GM18951 (cell line): ENCODE measurements at regions not wholly inside any gene's neighbourhood (a gene's known extent, or its start where the extent isn't known, plus 50 kb on each side); places are given as distances from the start of the nearest gene placed in this dataset.
"Not testable (repeated sequence)": the region's sequence is repeated elsewhere in the genome, so short reads cannot be mapped to it uniquely, and the experiment has no call there.

Experiments
- POLR2A ChIP-seq: IDR thresholded peaks from 4 replicates; pipeline ENCODE4 v1.6.1; 2011; ENCODE audit warnings: mild to moderate bottlenecking; ENCODE audit not compliant: insufficient read length, insufficient read depth; ENCODE audit errors: extremely low read depth
- in situ Hi-C: fragments of 300-500 bp; cut with MboI; formaldehyde crosslinking; loops from one replicate; pipeline ENCODE4 v1.12.0; 2022; ENCODE audit warnings: low sequenced_read_pairs, mixed read lengths, inconsistent platforms; ENCODE audit not compliant: unreplicated experiment

DNA sequence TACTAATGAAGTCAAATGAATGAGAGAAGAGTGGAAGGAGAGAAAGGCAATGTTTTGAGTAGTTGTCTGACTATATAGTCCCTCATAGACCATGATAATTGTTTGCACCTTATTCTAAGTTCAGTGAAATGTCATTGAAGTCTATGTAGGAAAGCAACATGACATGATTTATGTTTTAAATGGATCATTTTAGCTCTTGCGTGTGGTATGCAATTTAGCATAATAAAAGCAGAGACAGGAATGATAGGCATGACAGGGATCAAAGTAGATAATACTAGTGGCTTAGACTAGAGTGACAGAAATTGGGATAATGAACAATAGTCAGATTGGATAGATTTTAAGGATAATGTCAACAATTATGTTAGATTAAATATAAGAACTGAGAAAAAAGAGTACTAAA is 132.5 kb downstream of the PYDC2 start:
- TF ChIP-seq POLR2A: no peak
- in situ Hi-C loops: no loop called here

DNA sequence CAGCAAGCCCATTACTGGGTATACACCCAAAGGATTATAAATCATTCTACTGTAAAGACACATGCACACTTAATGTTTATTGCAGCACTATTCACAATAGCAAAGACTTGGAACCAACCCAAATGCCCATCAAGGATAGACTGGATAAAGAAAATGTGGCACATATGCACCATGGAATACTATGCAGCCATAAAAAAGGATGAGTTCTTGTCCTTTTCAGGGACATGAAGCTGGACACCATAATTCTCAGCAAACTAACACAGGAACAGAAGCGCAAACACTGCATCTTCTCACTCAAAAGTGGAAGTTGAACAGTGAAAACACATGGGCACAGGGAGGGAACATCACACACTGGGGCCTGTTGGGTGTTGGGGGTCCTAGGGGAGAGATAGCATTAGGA is 154.5 kb downstream of the PYDC2 start:
- in situ Hi-C loops: not testable (repeated sequence)

DNA sequence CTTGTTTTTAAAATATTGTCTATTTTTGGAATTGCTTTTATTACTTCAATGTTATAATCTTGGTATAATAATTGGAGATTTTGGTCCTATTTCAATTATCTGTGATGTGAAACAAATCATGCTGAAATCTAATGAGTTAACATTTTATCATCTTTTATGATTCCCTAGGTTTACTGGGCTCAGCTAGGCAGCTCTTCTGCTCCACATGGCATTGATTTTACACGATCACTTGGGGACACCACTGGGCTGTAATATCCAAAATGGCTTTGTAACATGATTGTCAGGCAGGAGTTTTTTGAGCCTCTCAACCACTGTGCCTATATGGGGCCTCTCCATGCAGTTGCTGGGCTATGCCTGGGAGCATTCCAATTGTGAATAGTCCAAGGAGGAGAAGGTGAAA is 163.3 kb downstream of the PYDC2 start:
- in situ Hi-C loops: no loop called here

DNA sequence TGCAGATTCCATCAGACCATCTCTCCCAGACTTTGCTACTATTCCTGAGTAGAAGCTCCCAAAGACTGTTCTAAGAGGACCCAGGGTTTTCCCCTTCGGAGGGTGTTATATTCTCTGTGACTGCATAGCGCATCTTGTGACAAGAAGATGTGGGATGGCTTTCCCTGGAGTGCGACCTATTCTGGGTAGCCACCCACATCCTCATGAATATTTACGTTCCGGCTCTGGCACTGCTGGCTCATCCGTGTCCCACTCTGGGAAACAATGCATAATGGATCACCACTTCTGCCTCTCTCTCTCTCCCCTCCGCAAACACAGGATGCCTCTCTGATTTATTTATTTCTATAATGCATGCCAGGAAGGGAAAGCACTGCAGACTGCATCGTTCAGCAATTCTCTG is 166.1 kb downstream of the PYDC2 start:
- no peak for TF ChIP-seq POLR2A
- in situ Hi-C loops: no loop called here

More for the DNA sequence above, 163.3 kb downstream of the PYDC2 start:
- TF ChIP-seq POLR2A: no peak

DNA sequence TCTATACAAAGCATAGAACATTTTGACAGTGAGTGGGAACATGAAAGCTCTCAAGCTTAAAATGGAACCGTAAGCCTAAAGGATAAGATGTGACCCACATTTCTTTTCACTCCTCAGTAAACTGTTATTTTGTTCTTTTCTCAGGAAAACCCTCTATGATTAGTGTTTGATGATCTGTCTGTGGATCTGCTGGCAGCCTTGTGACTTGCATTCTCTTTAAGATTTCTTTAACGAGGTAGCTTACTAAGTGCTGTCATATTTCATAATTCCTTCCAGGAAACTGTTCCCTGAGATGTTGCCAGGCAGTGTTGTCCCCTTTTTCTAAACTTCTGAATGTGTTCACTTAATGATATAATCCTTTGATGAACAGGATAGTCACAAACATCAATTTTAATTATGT is 167.6 kb downstream of the PYDC2 start:
- in situ Hi-C loops: no loop called here
- TF ChIP-seq POLR2A: no peak

DNA sequence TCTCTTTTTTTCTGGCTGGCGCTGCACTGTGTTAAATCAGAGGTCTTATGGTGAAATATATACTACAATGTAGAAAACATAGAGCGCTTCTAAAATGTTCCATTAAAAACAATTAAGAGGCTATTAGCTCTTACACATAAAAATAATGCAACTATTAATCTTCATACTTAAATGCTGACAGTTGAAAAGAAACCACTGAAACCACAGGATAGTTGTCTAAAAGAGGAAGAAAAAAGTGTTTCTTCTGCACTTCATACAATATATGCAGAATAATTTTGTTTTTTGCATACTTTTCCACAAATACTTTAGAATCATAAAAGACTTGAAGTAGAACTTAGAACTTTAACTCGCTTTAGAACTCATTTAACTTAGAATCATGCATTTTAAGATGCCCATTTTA is 170.5 kb downstream of the PYDC2 start:
- in situ Hi-C loops: no loop called here
- no peak for TF ChIP-seq POLR2A

DNA sequence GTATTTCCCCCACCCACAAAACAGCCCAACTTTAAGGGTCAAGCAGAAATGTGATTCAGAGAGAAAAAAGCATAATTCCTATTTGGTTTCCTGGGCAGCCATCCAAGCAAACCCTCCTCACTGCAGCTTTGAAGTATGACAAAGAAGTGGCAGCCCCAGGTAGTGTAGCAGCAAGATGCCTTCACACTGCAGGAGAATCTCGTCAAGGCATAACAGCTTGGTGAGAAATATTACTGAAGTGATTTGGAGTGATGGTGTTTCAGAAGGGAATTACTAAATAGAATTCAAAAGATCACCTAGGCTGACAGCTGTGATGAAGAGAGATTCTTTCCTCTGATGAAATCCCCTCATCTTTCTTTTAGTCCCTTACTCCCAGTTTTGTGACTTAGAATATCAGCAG is 173.9 kb downstream of the PYDC2 start:
- in situ Hi-C loops: no loop called here
- TF ChIP-seq POLR2A: no peak

DNA sequence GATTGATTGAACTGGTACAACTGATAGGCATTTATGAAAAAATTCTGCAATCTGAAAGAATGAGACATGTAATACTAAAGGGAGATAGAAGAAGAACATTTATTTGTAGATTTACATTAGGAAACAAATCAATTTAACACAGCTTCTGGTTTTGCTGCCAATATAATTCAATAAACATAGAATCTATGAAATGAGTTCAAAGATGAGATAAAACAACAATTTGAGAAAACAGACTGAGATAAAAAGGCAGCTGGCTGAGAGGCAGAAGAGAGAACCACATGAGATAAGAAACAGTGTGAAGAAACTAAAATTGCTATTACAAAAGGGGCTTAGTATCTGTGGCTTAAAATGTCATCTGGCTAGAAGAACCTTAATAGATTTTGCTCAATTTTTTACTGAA is 176.6 kb downstream of the PYDC2 start:
- in situ Hi-C loops: no loop called here
- TF ChIP-seq POLR2A: no peak

DNA sequence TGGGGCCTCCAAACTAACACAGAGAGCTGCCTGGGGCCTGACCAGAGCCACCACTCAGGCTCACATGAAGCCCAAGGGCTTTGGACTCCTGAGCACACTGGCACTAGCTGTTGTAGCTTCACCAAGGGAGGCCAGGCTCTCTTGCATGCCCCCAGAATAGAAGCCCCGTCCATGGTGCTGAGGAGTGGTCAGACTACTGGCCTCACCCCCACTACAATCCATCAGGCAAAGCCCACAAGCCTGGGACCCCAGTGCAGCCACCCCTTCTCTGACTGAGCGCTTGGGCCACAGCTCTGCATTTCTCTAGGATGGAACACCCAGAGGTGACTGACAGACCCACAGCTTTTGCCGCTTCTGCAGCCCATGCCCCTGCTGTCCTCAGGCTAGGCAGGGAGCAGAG is 180.8 kb downstream of the PYDC2 start:
- no peak for TF ChIP-seq POLR2A

DNA sequence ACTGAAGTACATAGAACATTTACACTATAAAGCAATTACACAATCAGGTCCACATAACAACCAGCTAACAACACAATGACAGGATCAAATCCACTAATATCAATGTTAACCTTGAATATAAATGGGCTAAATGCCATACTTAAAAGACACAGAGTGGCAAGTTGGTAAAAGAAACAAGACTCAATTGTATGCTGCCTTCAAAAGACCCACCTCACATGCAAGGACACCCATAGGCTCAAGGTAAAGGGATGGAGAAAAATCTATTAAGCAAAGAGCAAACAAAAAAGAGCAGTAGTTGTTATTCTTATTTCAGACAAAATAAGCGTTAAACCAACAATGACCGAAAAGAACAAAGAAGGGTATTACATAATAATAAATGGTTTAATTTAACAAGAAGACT is 183.3 kb downstream of the PYDC2 start:
- in situ Hi-C loops: no loop called here
- TF ChIP-seq POLR2A: no peak

More for the DNA sequence above, 180.8 kb downstream of the PYDC2 start:
- in situ Hi-C loops: no loop called here

DNA sequence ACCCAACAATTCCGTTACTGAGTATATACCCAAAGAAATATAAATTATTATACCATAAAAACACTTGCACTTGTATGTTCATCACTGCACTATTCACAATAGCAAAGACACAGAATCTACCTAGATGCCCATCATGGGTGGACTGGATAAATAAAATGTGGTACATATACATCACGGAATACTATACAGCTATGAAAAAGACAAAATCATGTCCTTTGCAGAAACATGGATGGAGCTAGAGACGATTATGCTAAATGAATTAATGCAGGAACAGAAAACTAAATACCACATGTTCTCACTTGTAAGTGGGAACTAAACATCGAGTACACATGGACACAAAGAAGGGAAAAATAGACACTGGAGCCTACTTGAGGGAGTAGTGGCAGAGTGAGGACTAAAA is 185.3 kb downstream of the PYDC2 start:
- TF ChIP-seq POLR2A: no peak
- in situ Hi-C loops: no loop called here

DNA sequence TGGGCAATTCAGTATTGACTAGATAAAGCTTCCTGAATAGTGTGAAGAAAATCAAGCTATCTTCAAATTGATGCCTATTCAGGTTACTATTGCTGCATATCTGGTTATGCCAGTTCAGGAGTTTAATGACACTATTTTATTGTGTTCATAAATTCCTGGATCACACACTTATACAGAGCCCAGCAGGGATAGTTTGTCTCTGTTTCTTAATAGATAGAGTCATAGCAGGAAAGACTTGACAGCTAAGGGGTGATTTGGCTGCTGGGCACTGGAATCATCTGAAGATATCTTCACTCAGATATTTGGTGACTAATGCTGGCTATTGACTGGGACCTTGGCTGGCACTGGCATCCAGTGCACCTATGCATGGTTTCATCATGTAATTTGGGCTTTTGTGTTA is 187.8 kb downstream of the PYDC2 start:
- in situ Hi-C loops: no loop called here
- no peak for TF ChIP-seq POLR2A

DNA sequence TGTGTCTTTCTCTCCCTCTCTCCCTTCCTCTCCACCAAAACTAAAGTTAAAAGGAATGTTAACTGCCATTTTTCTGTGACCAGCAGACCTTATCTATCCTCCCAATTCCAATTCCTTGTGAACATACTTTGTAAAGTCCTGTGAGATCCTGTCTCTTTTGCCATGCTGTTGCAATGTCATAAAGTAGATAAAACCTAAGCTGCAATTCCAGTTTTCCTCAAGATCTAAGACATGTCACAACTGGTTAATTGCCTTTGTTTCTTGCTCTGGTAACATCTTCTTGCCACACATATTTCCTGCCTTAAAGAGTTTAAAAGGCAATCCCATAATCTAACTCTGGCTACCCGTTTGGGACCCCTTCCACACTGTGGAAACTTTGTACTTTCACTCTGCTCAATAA is 188.7 kb downstream of the PYDC2 start:
- in situ Hi-C loops: no loop called here
- no peak for TF ChIP-seq POLR2A

DNA sequence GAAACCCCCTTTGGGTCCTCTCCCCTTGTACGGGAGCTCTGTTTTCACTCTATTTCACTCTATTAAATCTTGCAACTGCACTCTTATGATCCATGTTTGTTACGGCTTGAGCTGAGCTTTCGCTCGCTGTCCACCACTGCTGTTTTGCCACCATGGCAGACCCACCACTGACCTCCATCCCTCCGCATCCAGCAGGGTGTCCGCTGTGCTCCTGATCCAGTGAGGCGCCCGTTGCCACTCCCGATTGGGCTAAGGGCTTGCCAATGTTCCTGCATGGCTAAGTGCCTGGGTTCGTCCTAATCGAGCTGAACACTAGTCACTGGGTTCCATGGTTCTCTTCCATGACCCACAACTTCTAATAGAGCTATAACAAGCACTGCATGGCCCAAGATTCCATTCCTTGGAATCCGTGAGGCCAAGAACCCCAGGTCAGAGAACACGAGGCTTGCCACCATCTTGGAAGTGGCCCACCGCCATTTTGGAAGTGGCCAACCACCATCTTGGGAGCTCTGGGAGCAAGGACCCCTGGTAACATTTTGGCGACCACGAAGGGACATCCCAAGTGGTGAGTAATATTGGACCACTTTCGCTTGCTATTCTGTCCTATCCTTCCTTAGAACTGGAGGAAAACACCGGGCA is 197.9 kb downstream of the PYDC2 start:
- in situ Hi-C loops: not testable (repeated sequence)

DNA sequence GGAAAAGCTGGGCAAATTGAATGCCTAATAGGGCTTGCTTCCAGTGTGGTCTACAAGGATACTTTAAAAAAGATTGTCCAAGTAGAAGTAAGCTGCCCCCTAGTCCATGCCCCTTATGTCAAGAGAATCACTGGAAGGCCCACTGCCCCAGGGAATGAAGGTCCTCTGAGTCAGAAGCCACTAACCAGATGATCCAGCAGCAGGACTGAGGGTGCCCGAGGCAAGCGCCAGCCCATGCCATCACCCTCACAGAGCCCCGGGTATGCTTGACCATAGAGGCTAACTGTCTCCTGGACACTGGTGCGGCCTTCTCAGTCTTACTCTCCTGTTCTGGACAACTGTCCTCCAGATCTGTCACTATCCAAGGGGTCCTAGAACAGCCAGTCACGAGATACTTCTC is 201.2 kb downstream of the PYDC2 start:
- in situ Hi-C loops: not testable (repeated sequence)

DNA sequence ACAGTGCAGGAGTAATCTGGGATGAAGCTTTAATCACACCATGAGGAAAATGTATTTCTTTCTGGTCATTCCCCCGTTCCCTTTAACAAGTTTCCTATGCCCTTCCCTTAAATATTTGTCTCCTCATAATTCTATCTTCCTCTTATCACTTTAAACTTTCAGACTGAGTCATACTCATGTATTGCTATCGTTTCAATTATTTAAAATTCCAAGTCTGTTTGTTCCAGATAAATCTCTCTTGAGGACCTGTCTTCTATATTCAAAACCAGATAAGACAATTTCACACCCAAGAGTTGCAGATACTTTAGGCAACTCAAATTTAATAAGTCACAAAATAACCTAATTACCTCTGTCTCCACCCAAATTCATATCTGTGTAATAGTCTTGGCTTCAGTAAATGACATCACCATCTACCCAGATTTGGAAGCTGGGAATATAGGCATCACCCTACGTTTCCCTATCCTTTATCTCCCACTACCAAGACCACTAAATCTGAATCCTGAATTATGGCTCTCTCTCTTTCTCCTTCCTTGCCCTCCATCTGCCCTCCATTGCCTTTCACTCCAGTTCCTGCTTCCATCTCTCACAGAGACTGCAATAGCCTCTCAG is 220.1 kb downstream of the PYDC2 start:
- TF ChIP-seq POLR2A: no peak
- in situ Hi-C loops: no loop called here
